IMR-90 (cell line): ENCODE measurements at regions not wholly inside any gene's neighbourhood (a gene's known extent, or its start where the extent isn't known, plus 50 kb on each side); places are given as distances from the start of the nearest gene placed in this dataset.

Experiments
- ATAC-seq: fragments of 200-7000 bp; cut with Tn5 transposase; 2 replicates; pipeline ENCODE4 v1.9.1; 2020; ENCODE audit warnings: low read depth, mild to moderate bottlenecking, moderate library complexity
- BruUV-seq: library from RNA; stranded (reverse); fragments of 400-500 nt; replicated peaks from 2 replicates; lab custom pipeline; 2021; lab: Mats Ljungman, UMichigan
- CTCF ChIA-PET: fragments of 300-600 bp; formaldehyde crosslinking; extraction: SDS; loops from one replicate; lab custom pipeline; 2021; ENCODE audit warnings: antibody characterized with exemption; lab: Yijun Ruan, JAX
- POLR2A ChIA-PET: fragments of 300-600 bp; sonication (Branson Sonifier 250); formaldehyde crosslinking; loops from one replicate; lab custom pipeline; 2022; ENCODE audit warnings: antibody characterized with exemption; ENCODE audit not compliant: unreplicated experiment; lab: Charles Lee
- DNase-seq: peaks from one replicate; pipeline ENCODE4 v3.0.0; 2013
- H2AFZ ChIP-seq: replicated peaks from 2 replicates; pipeline ENCODE3; 2013; ENCODE audit warnings: low read length, mild to moderate bottlenecking; ENCODE audit not compliant: poor library complexity
- H2AK5ac ChIP-seq: 2 replicates; pipeline ENCODE4 v1.6.1; 2013; ENCODE audit warnings: low read depth, low read length, inconsistent platforms
- H2AK9ac ChIP-seq: replicated peaks from 2 replicates; pipeline ENCODE3; 2013; ENCODE audit warnings: mild to moderate bottlenecking, low read depth, low read length, moderate library complexity; ENCODE audit not compliant: poor library complexity
- H2BK120ac ChIP-seq: 2 replicates; pipeline ENCODE4 v1.6.1; 2013; ENCODE audit warnings: low read depth, low read length, inconsistent platforms
- H2BK15ac ChIP-seq: 3 replicates; pipeline ENCODE4 v1.6.1; 2013; ENCODE audit warnings: low read depth, low read length, inconsistent platforms
- H2BK20ac ChIP-seq: 2 replicates; pipeline ENCODE4 v1.6.1; 2013; ENCODE audit warnings: low read depth, mild to moderate bottlenecking, inconsistent platforms, low read length, moderate library complexity
- H2BK5ac ChIP-seq: 2 replicates; pipeline ENCODE4 v1.6.1; 2013; ENCODE audit warnings: mild to moderate bottlenecking, low read depth, low read length, inconsistent platforms; ENCODE audit not compliant: poor library complexity, severe bottlenecking
- H3K14ac ChIP-seq: replicated peaks from 2 replicates; pipeline ENCODE4 v1.6.1; 2013; ENCODE audit warnings: low read depth, low read length, inconsistent platforms
- H3K18ac ChIP-seq: 2 replicates; pipeline ENCODE4 v1.6.1; 2013; ENCODE audit warnings: low read depth, low read length, control low read depth
- H3K23ac ChIP-seq: 2 replicates; pipeline ENCODE4 v1.6.1; 2013; ENCODE audit warnings: low read depth, low read length, inconsistent platforms
- H3K27ac ChIP-seq: 2 replicates; pipeline ENCODE4 v1.5.1; 2013; ENCODE audit warnings: mild to moderate bottlenecking, control low read depth, low read length; ENCODE audit not compliant: insufficient read depth
- H3K27me3 ChIP-seq: 2 replicates; pipeline ENCODE4 v1.6.1; 2013; ENCODE audit warnings: low read length; ENCODE audit not compliant: control insufficient read depth, insufficient read depth
- H3K36me3 ChIP-seq: 2 replicates; pipeline ENCODE4 v1.6.1; 2013; ENCODE audit warnings: low read length, mixed read lengths; ENCODE audit not compliant: control insufficient read depth, insufficient read depth
- H3K4ac ChIP-seq: 2 replicates; pipeline ENCODE4 v1.6.1; 2013; ENCODE audit warnings: low read depth, low read length, inconsistent platforms
- H3K4me1 ChIP-seq: 2 replicates; pipeline ENCODE4 v1.6.1; 2013; ENCODE audit warnings: low read length, mixed read lengths; ENCODE audit not compliant: control insufficient read depth, insufficient read depth
- H3K4me2 ChIP-seq: 2 replicates; pipeline ENCODE4 v1.6.1; 2013; ENCODE audit warnings: low read depth, mild to moderate bottlenecking, control low read depth, low read length, moderate library complexity
- H3K4me3 ChIP-seq: 2 replicates; pipeline ENCODE4 v1.5.1; 2013; ENCODE audit warnings: low read depth, mild to moderate bottlenecking, control low read depth, low read length, moderate library complexity; ENCODE audit not compliant: insufficient read depth
- H3K56ac ChIP-seq: 2 replicates; pipeline ENCODE4 v1.6.1; 2013; ENCODE audit warnings: low read length, inconsistent platforms; ENCODE audit not compliant: insufficient read depth; ENCODE audit errors: extremely low read depth
- H3K79me1 ChIP-seq, 2 experiments: 2 replicates each; pipeline ENCODE4 v1.6.1; 2013; ENCODE audit warnings: low read length in 2 of 2, inconsistent platforms in 1 of 2, low read depth in 1 of 2
- H3K9ac ChIP-seq: 2 replicates; pipeline ENCODE4 v1.6.1; 2013; ENCODE audit warnings: low read depth, low read length, control low read depth
- H3K9me1 ChIP-seq: 2 replicates; pipeline ENCODE4 v1.6.1; 2013; ENCODE audit warnings: low read length, inconsistent platforms; ENCODE audit not compliant: insufficient read depth
- H3K9me3 ChIP-seq: 2 replicates; pipeline ENCODE4 v1.6.1; 2013; ENCODE audit warnings: low read length; ENCODE audit not compliant: control insufficient read depth, insufficient read depth
- H4K20me1 ChIP-seq: 2 replicates; pipeline ENCODE4 v1.6.1; 2013; ENCODE audit warnings: low read length, inconsistent platforms; ENCODE audit not compliant: insufficient read depth
- H4K5ac ChIP-seq: 2 replicates; pipeline ENCODE4 v1.6.1; 2013; ENCODE audit warnings: mild to moderate bottlenecking, low read depth, low read length, control low read depth
- H4K8ac ChIP-seq, 2 experiments: 2 replicates each; pipeline ENCODE4 v1.6.1; 2013; ENCODE audit warnings: low read depth in 2 of 2, low read length in 2 of 2, control low read depth in 1 of 2, inconsistent platforms in 1 of 2
- H4K91ac ChIP-seq: 2 replicates; pipeline ENCODE4 v1.6.1; 2013; ENCODE audit warnings: low read depth, low read length, inconsistent platforms; ENCODE audit not compliant: insufficient read depth
- POLR2A ChIP-seq: IDR thresholded peaks from 2 replicates; pipeline ENCODE4 v1.6.1; 2012; ENCODE audit warnings: mild to moderate bottlenecking, low read depth, low read length
- RCOR1 ChIP-seq: IDR thresholded peaks from 2 replicates; pipeline ENCODE4 v1.6.1; 2012; ENCODE audit warnings: mild to moderate bottlenecking, low read length, improper control_type of control experiment; ENCODE audit not compliant: insufficient replicate concordance
- USF2 ChIP-seq: fragments of 150-350 bp; IDR thresholded peaks from 2 replicates; pipeline ENCODE4 v1.6.1; 2017; ENCODE audit warnings: mild to moderate bottlenecking, antibody characterized with exemption, low read length, low read depth
- WGBS, 2 experiments: methylation state at CpG; one replicate each; pipeline versions ENCODE4 v1.1.5 to v1.1.7; 2013; ENCODE audit warnings: missing lambda C conversion rate in 2 of 2; ENCODE audit not compliant: insufficient read length in 1 of 2; ENCODE audit errors: extremely low coverage in 2 of 2; 5-methylcytosine and 5-hydroxymethylcytosine counted together
- dilution Hi-C: fragments of 300-500 bp; cut with HindIII; formaldehyde crosslinking; loops from one replicate; pipeline ENCODE4 v1.14.3; 2018; ENCODE audit warnings: low sequenced_read_pairs; ENCODE audit not compliant: unreplicated experiment
- in situ Hi-C: fragments of 300-500 bp; cut with MboI; formaldehyde crosslinking; loops from 3 replicates; pipeline ENCODE4 v1.14.3; 2019; ENCODE audit warnings: low sequenced_read_pairs, inconsistent platforms, mixed read lengths
- intact Hi-C: fragments of 100-400 bp; cut with micrococcal nuclease; formaldehyde crosslinking; loops from 2 replicates; pipeline ENCODE4 v1.10.0; 2022

- no peak overlapping the region for H2AK9ac ChIP-seq
- H4K5ac ChIP-seq, result no peak overlapping the region
- H3K36me3 ChIP-seq, result no peaks in the 10 kb centered on the region
- H4K91ac ChIP-seq, result no peak overlapping the region
- H2AK5ac ChIP-seq, result no peak overlapping the region
- no CpG with 5 or more reads among the region's 6 CpGs for WGBS, 2 experiments
- H3K23ac ChIP-seq, result no peak overlapping the region
- H3K14ac ChIP-seq, result no peak overlapping the region
- H3K4me1 ChIP-seq, result no peaks in the 10 kb centered on the region
- BruUV-seq, result no TSS peak
- H2BK15ac ChIP-seq, result no peak overlapping the region
- ChIA-PET POLR2A (no interaction called here), CTCF (no interaction called here)
- H3K9me1 ChIP-seq, result no peaks in the 10 kb centered on the region
- H4K8ac ChIP-seq, result no peak overlapping the region
- H4K20me1 ChIP-seq, result no peaks in the 10 kb centered on the region
- no peak for TF ChIP-seq RCOR1
- no peak for TF ChIP-seq POLR2A
- TF ChIP-seq USF2, result no peak
- H3K4me3 ChIP-seq, result no peak overlapping the region
- no peak overlapping the region for H3K56ac ChIP-seq
- no peak overlapping the region for H2AFZ ChIP-seq
- H2BK20ac ChIP-seq, result no peak overlapping the region
- no peak overlapping the region for H2BK5ac ChIP-seq
- no peak overlapping the region for H3K27ac ChIP-seq
- DNase-seq (no peak), ATAC-seq (no peak)
- no peak overlapping the region for H3K9ac ChIP-seq
- intact Hi-C loops, result no loop called here
- H2BK120ac ChIP-seq, result no peak overlapping the region
- peaks cover 21% of the 10 kb centered on the region for H3K9me3 ChIP-seq
- H3K18ac ChIP-seq, result no peak overlapping the region
- H3K27me3 ChIP-seq, result no peaks in the 10 kb centered on the region
- dilution Hi-C loops, result no loop called here
- in situ Hi-C loops, result no loop called here
- H3K4me2 ChIP-seq, result no peak overlapping the region
- H3K79me1 ChIP-seq, result no peaks in the 10 kb centered on the region
- no peak overlapping the region for H3K4ac ChIP-seq
Measured at GRCh38 chr1:5692664-5693063, 299.6 kb downstream of the NPHP4 start.
